Endothelial cell of umbilical vein (primary cell): ENCODE measurements at regions not wholly inside any gene's neighbourhood (a gene's known extent, or its start where the extent isn't known, plus 50 kb on each side); places are given as distances from the start of the nearest gene placed in this dataset.

Experiments
- BruUV-seq: library from RNA; stranded (reverse); fragments of 400-500 nt; replicated peaks from 2 replicates; lab custom pipeline; 2021; lab: Mats Ljungman, UMichigan
- CTCF ChIA-PET: fragments of 300-600, 350-600 bp; sonication (Branson Sonifier 250); formaldehyde crosslinking; loops from one replicate; lab custom pipeline; 2021; ENCODE audit warnings: antibody characterized with exemption, inconsistent platforms; lab: Charles Lee
- POLR2A ChIA-PET: fragments of 300-600, 350-600 bp; sonication (Branson Sonifier 250); formaldehyde crosslinking; loops from one replicate; lab custom pipeline; 2021; ENCODE audit warnings: antibody characterized with exemption, inconsistent platforms; lab: Charles Lee
- DNase-seq: peaks from one replicate; pipeline ENCODE4 v3.0.0-alpha.2; 2011; ENCODE audit warnings: low read depth, low spot score
- FAIRE-seq: peaks from 2 replicates; lab custom pipeline; 2011; peaks lifted over from hg19 to GRCh38; lab: Jason Lieb, UNC
- H2AFZ ChIP-seq: 2 replicates; pipeline ENCODE4 v1.6.0; 2012; ENCODE audit warnings: low read depth, low read length, control low read depth, inconsistent platforms
- H3K27ac ChIP-seq: 2 replicates; pipeline ENCODE4 v1.5.1; 2011; ENCODE audit warnings: low read depth, mild to moderate bottlenecking, control low read depth, low read length, moderate library complexity; ENCODE audit not compliant: insufficient read depth
- H3K27me3 ChIP-seq, 2 experiments: 2 replicates each; pipeline versions ENCODE4 v1.6.0 to v1.6.1; 2011; ENCODE audit warnings: low read length in 2 of 2, mixed read lengths in 1 of 2; ENCODE audit not compliant: control insufficient read depth in 2 of 2, insufficient read depth in 2 of 2
- H3K36me3 ChIP-seq, 2 experiments: 2 replicates in 1 of 2; 3 replicates in 1 of 2; pipeline ENCODE4 v1.5.1; 2011; ENCODE audit warnings: low read length in 2 of 2, mild to moderate bottlenecking in 1 of 2, moderate library complexity in 1 of 2; ENCODE audit not compliant: control insufficient read depth in 2 of 2, insufficient read depth in 2 of 2; ENCODE audit errors: extremely low read depth in 1 of 2
- H3K4me1 ChIP-seq: 3 replicates; pipeline ENCODE4 v1.5.1; 2011; ENCODE audit warnings: mild to moderate bottlenecking, low read length; ENCODE audit not compliant: control insufficient read depth, insufficient read depth; ENCODE audit errors: extremely low read depth
- H3K4me2 ChIP-seq: 2 replicates; pipeline ENCODE4 v1.6.1; 2011; ENCODE audit warnings: low read length, control low read depth, mixed read lengths; ENCODE audit not compliant: insufficient read depth
- H3K4me3 ChIP-seq, 3 experiments: fragments of 200-600 bp in 1 of 3; sonication (generic), shearing (Covaris generic) in 1 of 3; replicated peaks in 1 of 3; 2 replicates each; pipeline ENCODE4 v1.5.1; 2011 to 2016; ENCODE audit warnings: control low read depth in 3 of 3, low read length in 3 of 3, mild to moderate bottlenecking in 2 of 3, inconsistent platforms in 1 of 3, low read depth in 1 of 3, moderate library complexity in 1 of 3; ENCODE audit not compliant: insufficient read depth in 1 of 3
- H3K79me2 ChIP-seq: 2 replicates; pipeline ENCODE4 v1.6.0; 2012; ENCODE audit warnings: low read length, inconsistent platforms; ENCODE audit not compliant: control insufficient read depth, insufficient read depth
- H3K9ac ChIP-seq: replicated peaks from 2 replicates; pipeline ENCODE3; 2011; ENCODE audit warnings: low read length, control low read depth; ENCODE audit not compliant: insufficient read depth; ENCODE audit errors: extremely low read depth
- H3K9me1 ChIP-seq: replicated peaks from 3 replicates; pipeline ENCODE4 v1.6.0; 2011; ENCODE audit warnings: mild to moderate bottlenecking, low read length; ENCODE audit not compliant: control insufficient read depth, insufficient read depth; ENCODE audit errors: extremely low read depth
- H3K9me3 ChIP-seq: replicated peaks from 2 replicates; pipeline ENCODE4 v1.5.1; 2012; ENCODE audit warnings: low read length, inconsistent platforms; ENCODE audit not compliant: control insufficient read depth, insufficient read depth
- H4K20me1 ChIP-seq: replicated peaks from 2 replicates; pipeline ENCODE3; 2011; ENCODE audit warnings: mild to moderate bottlenecking, low read length; ENCODE audit not compliant: control insufficient read depth, insufficient read depth; ENCODE audit errors: extremely low read depth
- EZH2 ChIP-seq: IDR thresholded peaks from 2 replicates; pipeline ENCODE4 v1.6.1; 2012; ENCODE audit warnings: borderline replicate concordance, low read depth, mild to moderate bottlenecking, moderate library complexity, low read length, inconsistent platforms; ENCODE audit not compliant: severe bottlenecking
- FOS ChIP-seq: IDR thresholded peaks from 2 replicates; pipeline ENCODE4 v1.6.1; 2011; ENCODE audit warnings: mild to moderate bottlenecking, low read length, moderate library complexity, borderline replicate concordance; ENCODE audit not compliant: insufficient read depth
- GATA2 ChIP-seq: IDR thresholded peaks from 2 replicates; pipeline ENCODE4 v1.7.0; 2011; ENCODE audit warnings: low read depth, mild to moderate bottlenecking, moderate library complexity, mixed read lengths, low read length; ENCODE audit not compliant: insufficient read length, insufficient read depth
- JUN ChIP-seq: IDR thresholded peaks from 2 replicates; pipeline ENCODE4 v1.6.1; 2011; ENCODE audit warnings: borderline replicate concordance, low read depth; ENCODE audit not compliant: insufficient read length, insufficient read depth
- MYC ChIP-seq: IDR thresholded peaks from one replicate; pipeline ENCODE4 v1.6.1; 2011; ENCODE audit warnings: mild to moderate bottlenecking, low read depth, low read length
- POLR2A ChIP-seq: IDR thresholded peaks from 2 replicates; pipeline ENCODE4 v1.6.1; 2012; ENCODE audit warnings: low read depth, mild to moderate bottlenecking, control low read depth, low read length
- POLR2AphosphoS5 ChIP-seq: IDR thresholded peaks from 2 replicates; pipeline ENCODE4 v1.6.1; 2012; ENCODE audit warnings: low read depth, mild to moderate bottlenecking, control low read depth, low read length, moderate library complexity; ENCODE audit not compliant: insufficient read depth
- dilution Hi-C: fragments of 300-500 bp; cut with MboI; formaldehyde crosslinking; loops from one replicate; pipeline ENCODE4 v1.15.0; 2019; ENCODE audit warnings: low sequenced_read_pairs; ENCODE audit not compliant: extremely low pct_ligation_motif_present
- intact Hi-C: fragments of 100-400 bp; cut with micrococcal nuclease; formaldehyde crosslinking; loops from one replicate; pipeline ENCODE4 v1.10.0; 2022
- TF ChIP-seq, protein P1 (sequence below), 2 donors: IDR thresholded peaks; 1 replicate in 1 of 2; 2 replicates in 1 of 2; pipeline ENCODE4 v1.5.1; 2011; ENCODE audit warnings: low read length in 2 of 2, mild to moderate bottlenecking in 2 of 2, moderate library complexity in 2 of 2, control low read depth in 1 of 2, inconsistent platforms in 1 of 2, low read depth in 1 of 2; ENCODE audit not compliant: insufficient read depth in 1 of 2; ENCODE audit errors: extremely low read depth in 1 of 2
- TF ChIP-seq, protein P2 (sequence below): IDR thresholded peaks from 2 replicates; pipeline ENCODE4 v1.6.1; 2011; ENCODE audit not compliant: insufficient read depth, insufficient read length

DNA sequence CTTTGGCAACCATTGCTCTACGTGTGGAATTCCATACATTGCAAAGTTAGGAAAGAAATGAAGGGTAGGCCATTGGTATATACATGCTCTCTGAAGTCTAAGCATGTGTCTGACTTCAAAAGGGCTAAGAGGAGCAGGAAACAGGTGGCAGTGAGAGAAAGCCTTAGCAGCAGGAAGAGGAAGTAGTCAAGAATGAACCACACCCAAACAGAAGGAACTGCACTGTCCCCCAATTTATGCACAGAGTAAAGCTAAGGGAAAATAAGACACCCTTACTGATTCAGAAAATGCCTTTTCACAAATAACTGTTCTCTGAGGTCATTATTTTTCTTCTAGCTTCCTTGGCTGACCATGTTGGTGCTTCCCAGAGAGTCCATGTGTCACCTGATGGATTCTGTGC is 575.4 kb downstream of the NTRK3 start:
- no peak overlapping the region for H3K4me3 ChIP-seq
- no peak for FAIRE-seq

More for the DNA sequence above, 575.4 kb downstream of the NTRK3 start:
- H3K79me2 ChIP-seq, result no peaks in the 10 kb centered on the region
- ChIA-PET CTCF (no interaction called here), POLR2A (no interaction called here)
- no peaks in the 10 kb centered on the region for H3K36me3 ChIP-seq
- no peaks in the 10 kb centered on the region for H4K20me1 ChIP-seq
- no TSS peak for BruUV-seq
- no peak overlapping the region for H3K9ac ChIP-seq
- no peak for DNase-seq
- peaks cover 2% of the 10 kb centered on the region for H3K9me3 ChIP-seq
- H3K27ac ChIP-seq, result no peak overlapping the region
- H2AFZ ChIP-seq, result no peak overlapping the region
- H3K27me3 ChIP-seq, result no peaks in the 10 kb centered on the region
- H3K4me1 ChIP-seq, result no peaks in the 10 kb centered on the region
- H3K9me1 ChIP-seq, result no peaks in the 10 kb centered on the region
- H3K4me2 ChIP-seq, result no peak overlapping the region
- dilution Hi-C loops (no loop called here), intact Hi-C loops (no loop called here)
- TF ChIP-seq, protein P1, sequence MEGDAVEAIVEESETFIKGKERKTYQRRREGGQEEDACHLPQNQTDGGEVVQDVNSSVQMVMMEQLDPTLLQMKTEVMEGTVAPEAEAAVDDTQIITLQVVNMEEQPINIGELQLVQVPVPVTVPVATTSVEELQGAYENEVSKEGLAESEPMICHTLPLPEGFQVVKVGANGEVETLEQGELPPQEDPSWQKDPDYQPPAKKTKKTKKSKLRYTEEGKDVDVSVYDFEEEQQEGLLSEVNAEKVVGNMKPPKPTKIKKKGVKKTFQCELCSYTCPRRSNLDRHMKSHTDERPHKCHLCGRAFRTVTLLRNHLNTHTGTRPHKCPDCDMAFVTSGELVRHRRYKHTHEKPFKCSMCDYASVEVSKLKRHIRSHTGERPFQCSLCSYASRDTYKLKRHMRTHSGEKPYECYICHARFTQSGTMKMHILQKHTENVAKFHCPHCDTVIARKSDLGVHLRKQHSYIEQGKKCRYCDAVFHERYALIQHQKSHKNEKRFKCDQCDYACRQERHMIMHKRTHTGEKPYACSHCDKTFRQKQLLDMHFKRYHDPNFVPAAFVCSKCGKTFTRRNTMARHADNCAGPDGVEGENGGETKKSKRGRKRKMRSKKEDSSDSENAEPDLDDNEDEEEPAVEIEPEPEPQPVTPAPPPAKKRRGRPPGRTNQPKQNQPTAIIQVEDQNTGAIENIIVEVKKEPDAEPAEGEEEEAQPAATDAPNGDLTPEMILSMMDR (IDR thresholded peaks at IDR 0.05; ENCODE audit: extremely low read depth in 1 of 2, insufficient read depth in 1 of 2, low read depth in 1 of 2, low read length in 2 of 2), result no peak
- TF ChIP-seq JUN, result no peak
- no peak for TF ChIP-seq GATA2
- TF ChIP-seq, protein P2, sequence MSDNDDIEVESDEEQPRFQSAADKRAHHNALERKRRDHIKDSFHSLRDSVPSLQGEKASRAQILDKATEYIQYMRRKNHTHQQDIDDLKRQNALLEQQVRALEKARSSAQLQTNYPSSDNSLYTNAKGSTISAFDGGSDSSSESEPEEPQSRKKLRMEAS, result no peak
- TF ChIP-seq MYC, result no peak
- TF ChIP-seq FOS, result no peak
- no peak for TF ChIP-seq EZH2
- no peak for TF ChIP-seq POLR2A
- TF ChIP-seq POLR2AphosphoS5, result no peak
